GM13977 (cell line): ENCODE measurements at regions not wholly inside any gene's neighbourhood (a gene's known extent, or its start where the extent isn't known, plus 50 kb on each side); places are given as distances from the start of the nearest gene placed in this dataset.

Source experiments
- DNase-seq: peaks from one replicate; pipeline ENCODE4 v3.0.0; 2012; ENCODE audit warnings: low spot score
- in situ Hi-C: fragments of 300-500 bp; cut with MboI; formaldehyde crosslinking; loops from one replicate; pipeline ENCODE4 v1.12.0; 2022; ENCODE audit warnings: low sequenced_read_pairs, low pct_unique_long_range_greater_than_20kb, mixed read lengths, inconsistent platforms; ENCODE audit not compliant: unreplicated experiment
- TF ChIP-seq, protein P1 (sequence below): IDR thresholded peaks from 2 replicates; pipeline ENCODE4 v1.5.1; 2012; ENCODE audit warnings: mild to moderate bottlenecking, control low read depth; ENCODE audit not compliant: insufficient read depth; ENCODE audit errors: extremely low read depth, missing control alignments

DNA sequence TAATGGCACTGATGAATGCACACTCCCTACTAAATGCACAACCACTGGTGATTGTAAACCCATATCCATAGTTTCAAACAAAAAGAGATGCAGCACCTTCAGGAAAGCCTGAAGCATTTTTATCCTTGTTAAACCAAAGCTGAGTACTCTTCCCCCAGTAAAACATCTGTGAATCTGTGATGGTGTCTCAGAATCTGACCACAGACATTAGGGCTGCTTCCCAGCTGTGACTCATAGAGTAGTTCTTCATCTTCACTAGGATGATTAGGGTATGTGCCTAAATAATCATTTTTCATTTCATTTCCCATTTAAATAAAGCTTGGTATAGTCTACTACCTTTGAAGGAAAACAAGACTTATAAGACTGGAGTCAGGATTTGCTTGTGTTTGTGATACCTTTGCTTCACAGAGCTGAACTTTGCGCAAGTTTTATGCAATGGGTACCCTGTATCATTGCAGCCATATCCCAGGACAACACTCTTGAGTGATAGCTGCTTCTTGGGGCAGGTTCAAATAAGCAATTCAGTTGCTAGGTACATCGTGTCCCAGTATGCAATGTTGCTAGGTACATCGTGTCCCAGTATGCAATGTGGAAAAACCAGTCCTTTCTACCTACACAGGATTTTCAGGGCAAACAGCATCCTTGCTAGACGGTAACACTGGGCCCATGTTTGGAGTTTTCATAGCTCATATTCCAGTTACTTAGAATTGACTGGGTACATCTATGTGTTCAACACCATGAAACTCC lies 277.1 kb downstream of the IRS2 start:
- in situ Hi-C loops: no loop called here
- TF ChIP-seq, protein P1, sequence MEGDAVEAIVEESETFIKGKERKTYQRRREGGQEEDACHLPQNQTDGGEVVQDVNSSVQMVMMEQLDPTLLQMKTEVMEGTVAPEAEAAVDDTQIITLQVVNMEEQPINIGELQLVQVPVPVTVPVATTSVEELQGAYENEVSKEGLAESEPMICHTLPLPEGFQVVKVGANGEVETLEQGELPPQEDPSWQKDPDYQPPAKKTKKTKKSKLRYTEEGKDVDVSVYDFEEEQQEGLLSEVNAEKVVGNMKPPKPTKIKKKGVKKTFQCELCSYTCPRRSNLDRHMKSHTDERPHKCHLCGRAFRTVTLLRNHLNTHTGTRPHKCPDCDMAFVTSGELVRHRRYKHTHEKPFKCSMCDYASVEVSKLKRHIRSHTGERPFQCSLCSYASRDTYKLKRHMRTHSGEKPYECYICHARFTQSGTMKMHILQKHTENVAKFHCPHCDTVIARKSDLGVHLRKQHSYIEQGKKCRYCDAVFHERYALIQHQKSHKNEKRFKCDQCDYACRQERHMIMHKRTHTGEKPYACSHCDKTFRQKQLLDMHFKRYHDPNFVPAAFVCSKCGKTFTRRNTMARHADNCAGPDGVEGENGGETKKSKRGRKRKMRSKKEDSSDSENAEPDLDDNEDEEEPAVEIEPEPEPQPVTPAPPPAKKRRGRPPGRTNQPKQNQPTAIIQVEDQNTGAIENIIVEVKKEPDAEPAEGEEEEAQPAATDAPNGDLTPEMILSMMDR: no peak
- DNase-seq: no peak

DNA sequence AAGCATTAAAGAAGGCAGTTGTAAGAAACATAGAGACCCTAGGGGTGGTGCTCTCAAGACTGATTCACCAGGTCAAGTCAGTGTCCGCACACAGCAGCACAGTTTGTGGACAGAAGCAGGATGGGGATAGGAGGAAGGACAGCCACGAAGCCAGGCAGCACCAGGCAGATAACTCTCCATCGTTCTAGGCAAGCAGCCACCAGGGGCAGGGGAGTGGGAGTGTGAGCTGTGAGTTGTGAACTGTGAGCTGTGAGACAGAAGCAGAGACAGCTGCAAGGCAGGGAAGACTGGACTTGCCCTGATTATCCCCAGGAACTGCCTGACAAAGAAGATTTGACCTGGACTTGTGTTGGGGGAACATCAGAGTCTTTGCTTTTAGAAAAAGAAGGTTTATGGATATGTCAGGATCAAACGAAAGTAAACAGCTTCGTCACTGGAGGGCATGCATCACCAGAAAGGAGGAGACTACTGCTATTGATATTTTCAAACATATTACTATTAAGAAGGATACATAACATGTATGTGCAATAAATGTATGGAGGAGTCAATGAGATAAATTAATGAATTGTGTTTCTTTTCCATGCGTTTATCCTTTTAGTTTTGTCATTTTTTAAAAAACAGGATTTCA lies 286.1 kb downstream of the IRS2 start:
- in situ Hi-C loops: no loop called here
- TF ChIP-seq, protein P1: no peak
- no peak for DNase-seq

- TF ChIP-seq, protein P1: no peak
- DNase-seq: no peak
- in situ Hi-C loops: no loop called here
Observed at GRCh38 chr13:109497917-109498316, 288.5 kb downstream of the IRS2 start.

DNA sequence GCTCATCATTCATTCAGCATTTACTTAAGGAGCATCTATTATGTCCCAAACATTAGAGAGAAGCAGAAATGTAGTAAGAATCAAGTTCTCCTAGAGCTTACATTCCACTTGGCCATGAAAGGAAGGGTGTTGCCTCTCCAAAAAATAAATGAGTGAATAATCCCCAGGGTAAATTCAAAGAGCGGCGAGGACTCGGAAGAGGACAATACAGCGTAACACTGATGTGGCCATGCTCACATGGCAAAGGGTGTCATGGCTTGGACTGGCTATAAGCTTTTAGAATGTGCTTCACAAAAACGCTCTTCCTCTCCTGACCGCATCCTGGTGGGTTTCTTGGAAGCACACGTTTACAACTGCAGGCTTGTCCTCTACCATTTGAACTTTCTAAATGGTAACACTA lies 290.2 kb downstream of the IRS2 start:
- in situ Hi-C loops: no loop called here
- TF ChIP-seq, protein P1: no peak
- DNase-seq: no peak

DNA sequence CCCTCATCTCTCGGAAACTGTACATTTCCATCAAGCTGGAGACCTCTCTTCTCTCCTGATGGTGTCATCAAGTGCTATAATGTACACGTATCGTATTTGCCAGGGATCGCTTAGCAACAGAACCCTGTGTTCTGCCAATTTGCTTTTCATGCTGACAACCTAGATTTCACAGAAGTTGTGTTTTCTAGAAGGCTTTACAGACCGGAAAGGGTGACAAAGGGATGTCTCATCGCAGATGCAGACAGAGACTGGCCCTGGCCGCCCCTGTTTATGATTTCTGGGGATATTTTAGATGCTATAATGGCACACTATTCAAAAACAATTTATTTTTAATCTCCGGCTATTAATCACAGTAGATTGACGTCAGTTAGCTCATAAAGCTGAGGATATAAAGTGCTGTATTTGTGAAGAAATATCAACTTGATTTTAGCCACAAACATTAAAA lies 291.4 kb downstream of the IRS2 start:
- TF ChIP-seq, protein P1: no peak
- DNase-seq: no peak
- in situ Hi-C loops: no loop called here

- in situ Hi-C loops: no loop called here
- TF ChIP-seq, protein P1: no peak
- no peak for DNase-seq
Observed at GRCh38 chr13:109485136-109485794, 301.1 kb downstream of the IRS2 start.
